DMS153 treated with DMSO at 0.1 percent for 48 hours (cell line): ENCODE measurements at regions not wholly inside any gene's neighbourhood (a gene's known extent, or its start where the extent isn't known, plus 50 kb on each side); places are given as distances from the start of the nearest gene placed in this dataset.

Experiments used
- DNase-seq: peaks from one replicate; lab custom pipeline; 2025; ENCODE audit not compliant: unreplicated experiment; lab: John Stamatoyannopoulos, UW

DNA sequence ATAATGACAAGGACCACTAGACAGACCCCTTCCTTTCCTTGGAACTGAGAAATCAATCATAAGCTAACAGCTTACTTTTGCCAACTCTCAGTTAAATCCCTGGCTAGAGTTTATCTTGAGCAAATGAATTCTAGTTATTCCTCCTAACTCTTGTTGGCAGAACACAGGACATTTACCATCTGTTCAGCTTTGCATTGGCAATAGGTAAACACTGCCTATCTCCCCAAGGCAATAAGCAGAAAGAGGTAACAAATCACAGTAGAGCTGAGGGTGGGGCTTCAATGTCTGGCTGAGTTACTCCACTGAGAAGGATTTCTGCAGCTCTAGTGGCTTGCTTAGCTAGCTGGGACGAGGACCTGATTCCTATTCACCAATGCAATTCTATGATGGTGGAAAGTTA is 503.3 kb upstream of the GRIA1 start:
- DNase-seq = no peak

DNA sequence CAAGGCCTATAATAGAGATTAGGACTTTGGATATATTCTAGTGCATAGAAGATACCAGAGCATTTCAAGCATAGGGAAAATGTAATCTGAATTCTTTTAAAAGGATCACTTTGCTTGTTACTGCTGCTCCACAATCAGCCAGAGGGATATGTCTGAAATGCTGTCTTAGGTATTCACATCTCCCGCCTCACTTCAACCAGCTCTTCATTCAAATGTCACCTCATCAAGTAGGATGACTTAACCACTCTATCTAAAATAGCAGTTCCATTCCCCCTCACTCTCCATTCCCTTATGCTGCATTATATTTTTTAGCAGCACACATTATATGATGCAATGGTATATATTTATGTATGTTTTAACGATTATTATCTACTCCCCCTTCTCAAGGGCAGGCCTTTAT is 500.3 kb upstream of the GRIA1 start:
- no peak for DNase-seq

DNA sequence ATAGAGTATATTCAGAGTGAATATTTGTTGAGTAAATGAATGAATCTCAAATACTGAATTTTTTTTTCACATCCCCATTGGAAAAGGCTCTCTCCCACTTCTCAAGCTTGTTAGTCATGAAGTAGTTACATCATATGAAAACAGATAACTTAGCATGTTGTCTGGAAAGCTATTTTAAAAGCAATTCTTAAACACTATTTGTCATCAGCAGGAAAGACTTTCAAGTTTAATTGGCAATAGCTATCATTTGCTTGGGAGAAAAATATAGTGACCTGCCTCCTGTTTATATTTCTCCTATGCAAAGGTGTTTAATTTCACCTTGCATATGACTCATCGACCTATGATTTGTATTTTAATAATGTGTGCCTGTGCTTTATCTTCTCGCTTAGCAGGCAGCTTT is 499.8 kb upstream of the GRIA1 start:
- DNase-seq = no peak

DNA sequence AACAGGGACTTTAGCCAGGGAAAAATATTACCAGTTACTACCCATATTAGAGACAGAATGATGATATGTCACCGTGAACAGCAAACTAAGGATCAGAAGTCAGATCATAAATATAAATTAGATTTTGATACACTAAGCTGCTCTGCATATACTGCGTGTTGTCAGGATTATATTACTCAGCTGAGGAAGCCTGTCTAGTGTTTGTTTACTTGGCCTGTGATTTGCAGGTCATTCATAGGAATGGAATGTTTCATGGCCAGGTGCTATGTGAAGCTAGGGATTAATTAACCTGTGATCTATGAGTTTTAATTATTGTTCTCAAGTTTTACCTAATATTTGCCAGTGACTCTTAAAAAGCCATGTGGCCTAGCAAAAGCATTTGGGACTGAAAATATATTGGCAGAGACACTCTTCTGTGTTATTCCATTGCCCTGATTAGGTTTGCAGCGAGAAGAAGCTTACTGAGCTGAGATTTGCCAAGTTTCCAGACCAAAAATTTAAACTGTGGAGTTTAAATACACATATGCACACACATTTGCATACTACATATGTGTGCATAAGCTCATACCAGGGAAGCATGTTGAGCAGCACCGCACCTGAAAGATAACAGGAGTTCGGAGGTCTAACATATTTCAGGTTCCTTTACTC is 496.3 kb upstream of the GRIA1 start:
- no peak for DNase-seq

DNA sequence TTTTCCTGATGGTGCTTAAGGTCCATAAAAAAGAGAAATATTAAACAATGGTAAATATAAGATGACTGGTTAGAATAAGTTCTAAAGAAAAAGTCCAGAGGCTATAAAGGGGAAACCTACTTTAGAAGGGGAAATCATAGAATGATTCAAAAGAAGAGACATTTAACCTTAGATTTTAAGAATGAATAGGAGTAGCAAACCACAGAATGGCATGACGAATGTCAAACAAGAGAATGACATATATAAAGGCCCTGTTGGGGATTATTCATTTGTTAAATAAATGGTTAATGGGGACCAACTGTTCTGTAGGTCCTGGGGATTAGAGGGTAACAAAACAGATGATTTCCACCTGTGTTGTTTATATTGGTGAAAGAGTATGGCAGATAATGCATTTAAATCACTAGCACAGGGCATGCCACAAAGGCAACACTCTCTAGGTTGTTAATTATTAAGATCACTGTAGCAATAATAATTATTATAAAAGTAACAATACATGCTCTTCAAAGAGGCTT is 495.2 kb upstream of the GRIA1 start:
- DNase-seq = no peak

DNA sequence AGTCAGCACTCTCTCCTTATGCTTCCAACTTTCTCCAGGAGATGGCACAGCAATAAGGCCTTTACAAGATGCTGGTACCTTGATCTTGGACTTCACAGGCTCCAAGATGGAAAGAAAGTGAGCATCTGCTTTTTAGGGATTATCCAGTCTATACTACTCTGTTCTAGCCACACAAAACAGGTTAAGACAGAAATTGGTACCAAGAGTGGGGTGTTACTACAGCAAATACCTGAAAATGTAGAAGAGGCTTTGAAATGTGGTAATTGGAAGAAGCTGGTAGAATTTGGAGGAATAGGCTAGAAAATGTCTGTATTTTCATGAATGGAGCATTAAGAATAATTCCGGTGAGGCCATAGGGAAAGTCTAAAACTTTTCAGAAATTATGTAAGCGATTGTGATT is 484.8 kb upstream of the GRIA1 start:
- DNase-seq = no peak

DNA sequence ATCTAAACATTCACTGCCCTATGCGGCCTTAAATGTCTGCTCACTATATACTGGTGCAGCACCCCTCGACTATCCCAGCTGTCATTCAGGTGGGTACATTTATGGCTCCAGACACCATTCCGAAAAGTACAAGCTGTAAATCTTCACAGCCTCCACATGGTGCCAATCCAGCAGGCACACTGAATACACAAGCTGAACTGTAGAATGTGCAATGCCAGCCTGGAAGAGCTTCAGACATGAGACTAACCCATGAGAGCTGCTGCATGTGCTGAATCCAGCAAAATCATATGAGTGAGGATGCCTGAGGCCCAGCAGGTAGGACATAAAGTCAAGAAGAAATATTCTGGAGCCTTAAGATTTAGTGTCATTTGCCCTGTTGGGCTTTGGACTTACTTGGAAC is 483.8 kb upstream of the GRIA1 start:
- no peak for DNase-seq

DNA sequence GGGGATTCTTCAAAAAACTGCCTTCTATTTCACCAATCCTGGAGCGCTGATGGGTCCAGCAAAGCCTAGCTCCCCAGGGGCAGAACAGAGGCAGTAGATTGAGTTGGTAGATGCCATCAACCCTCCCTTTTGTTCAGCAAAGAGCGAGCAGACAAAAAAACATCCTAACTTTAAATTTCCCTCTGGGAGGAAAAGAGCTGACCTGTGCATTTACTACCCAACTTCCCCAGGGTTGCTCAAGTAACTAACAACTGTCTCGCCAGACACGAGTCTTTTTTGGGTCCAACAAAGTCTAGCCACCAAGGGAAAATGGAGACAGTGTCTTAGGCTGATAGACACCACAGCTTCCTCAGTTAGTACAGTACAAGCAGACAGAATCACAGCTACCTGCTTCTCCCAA is 476.3 kb upstream of the GRIA1 start:
- no peak for DNase-seq

DNA sequence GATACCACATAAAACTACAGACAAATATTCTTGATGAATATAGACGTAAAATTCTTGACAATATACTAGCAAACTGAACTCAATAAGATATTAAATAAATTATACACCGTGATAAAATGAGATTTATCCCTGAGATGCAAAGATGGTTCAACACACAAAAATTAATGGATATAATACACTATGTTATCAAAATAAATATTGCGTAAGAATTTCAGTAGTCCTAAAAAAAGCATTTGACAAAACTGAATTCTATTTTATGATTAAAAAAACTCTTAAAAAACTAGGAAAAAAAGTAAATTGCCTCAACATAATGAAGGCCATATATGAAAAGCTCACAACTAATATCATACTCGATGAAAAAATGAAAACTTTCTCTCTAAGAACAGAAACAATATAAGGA is 472.3 kb upstream of the GRIA1 start:
- no peak for DNase-seq

DNA sequence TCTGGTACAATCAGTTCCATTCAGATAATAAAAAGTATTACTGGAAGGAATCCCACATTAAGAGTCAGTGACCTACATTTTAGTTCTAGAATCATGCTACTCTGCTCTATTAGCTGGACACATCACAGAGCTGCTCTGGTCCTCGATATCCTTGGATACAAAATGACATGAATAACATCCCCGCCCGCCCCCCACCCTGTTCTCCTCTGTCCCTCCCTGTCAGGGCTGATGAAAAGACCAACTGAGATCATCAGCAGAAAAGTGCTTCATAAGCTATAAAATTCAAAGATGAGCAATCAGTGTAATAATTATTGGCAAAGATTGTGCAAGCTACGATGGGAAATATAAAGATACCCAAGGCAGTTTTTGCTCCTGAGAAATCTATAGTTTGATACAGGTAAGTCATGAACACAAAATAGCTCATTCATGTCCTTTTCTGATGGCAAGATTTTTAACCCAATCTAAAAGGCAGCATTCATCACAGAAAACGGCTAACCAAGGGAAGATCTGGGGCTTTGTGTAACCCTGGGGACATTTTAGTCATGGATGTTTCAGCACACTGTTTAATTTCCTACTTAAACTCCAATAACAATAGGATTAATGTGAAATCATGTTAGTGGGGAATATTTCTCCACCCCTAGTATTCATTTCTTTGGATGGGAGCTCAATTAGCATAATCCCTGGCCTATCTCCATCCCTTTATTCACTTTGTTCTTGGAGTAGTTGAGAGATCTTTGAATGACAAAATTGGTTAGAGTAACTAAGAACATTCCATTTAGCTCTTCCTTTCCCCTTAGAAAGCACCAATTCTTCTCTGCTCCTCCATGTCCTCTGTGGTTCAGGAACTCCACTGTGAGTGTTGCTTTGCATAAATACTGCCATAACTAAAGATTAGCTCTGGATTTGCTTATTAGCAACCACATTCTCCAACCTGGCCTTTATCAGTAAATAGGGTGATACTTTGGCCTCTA is 459.4 kb upstream of the GRIA1 start:
- no peak for DNase-seq

DNA sequence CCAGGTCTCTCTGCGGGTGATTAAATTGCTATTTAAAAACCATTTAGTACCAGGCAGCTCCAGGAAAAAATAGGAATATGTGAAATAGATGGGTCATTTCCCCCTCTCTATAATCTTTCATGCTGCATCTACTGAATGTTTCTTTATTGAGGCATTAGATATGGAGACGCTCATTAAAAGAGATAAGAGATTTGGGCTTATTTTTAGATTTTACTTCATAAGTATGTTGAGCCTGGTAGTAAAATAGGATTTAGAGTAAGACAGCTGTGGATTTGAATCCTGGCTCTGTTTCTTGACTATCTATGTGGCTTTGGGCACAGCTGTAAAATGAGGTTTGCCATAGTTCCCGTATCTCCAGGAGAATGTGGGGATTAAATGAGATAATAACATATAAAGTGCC is 451.0 kb upstream of the GRIA1 start:
- no peak for DNase-seq

DNA sequence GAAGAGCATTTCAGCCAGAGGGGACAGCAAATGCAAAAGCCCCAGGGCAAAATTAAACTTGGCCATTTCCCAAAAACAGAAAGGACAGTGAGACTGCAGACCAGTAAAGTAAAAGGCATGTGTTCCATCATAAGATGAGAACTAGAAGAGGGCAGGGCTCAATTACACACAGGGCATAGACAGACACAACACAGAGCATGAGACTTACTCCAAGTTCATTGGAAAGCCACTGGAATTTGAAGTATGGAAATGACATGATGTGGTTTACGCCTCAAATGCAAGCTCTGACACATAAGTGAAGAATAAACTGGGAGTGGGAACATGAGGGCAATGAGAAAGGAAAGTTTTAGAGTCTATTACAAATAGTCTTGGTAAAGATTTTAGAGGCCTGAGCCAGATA is 446.6 kb upstream of the GRIA1 start:
- no peak for DNase-seq

DNA sequence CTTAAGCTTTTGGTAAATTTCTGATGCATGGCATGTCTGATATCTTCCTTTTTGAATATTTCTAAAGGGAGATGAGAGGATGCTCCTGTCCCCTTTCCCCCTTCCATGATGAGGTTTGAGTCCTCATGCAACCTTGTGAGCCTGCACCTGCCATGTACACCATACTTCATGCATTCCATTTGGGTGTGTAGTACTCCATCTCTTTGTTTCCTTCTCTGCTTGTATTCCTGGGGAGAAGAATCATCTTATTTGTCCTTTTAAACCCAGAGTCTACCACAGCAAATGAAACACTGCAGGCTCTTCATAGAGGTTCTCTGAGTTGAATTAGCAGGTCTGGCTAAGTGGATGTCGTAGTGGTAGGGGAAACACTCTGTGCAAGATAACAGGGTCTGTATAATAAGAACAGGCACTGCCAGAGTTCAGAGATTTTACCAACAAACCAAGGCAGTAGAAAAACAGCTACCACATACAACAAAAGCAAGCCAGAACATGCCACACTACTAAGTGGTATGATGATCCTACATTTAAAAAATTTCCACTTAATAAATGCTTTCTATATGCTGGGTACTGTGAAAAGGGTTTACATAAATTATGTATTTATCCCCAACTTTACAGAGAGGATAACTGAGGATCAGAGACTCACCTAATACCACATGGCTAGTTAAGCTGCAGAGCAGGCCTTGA is 439.8 kb upstream of the GRIA1 start:
- DNase-seq = no peak

DNA sequence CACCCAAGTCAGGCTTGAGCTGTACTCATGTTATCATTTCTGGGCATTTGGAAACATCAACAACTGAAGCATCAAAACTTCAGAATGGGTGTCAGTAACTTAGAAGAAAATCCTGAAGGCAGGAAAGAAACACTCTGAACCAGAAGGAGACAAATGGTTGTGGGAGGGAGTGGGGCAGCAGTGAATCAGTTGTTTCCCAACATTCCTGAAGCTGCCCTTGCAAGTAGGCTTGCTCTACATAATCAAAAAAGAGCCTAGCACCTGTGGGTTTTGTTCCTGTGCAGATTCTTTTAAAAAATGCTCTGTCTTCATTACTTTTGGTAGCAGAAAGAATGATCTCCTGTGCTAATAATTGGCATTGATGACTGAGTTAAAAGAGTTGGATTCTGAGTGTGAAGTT is 424.2 kb upstream of the GRIA1 start:
- no peak for DNase-seq

DNA sequence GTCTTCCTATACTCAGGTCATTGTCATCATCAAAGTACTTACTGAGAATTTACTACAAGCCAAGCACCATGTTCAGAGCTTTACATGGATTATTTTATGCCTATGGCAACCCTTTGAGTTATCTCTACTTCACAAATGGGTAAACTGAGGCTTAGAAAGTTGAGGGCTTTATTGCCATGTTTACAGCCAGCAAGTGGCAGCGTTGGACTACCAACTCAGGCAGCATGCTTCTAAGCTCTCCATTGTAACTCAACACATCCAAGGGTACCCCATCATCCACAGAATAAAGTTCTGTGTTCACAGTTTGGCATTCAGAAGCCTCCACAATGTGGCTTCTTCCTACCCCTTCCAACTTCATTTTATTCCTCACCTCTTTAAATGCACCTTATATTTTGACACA is 422.6 kb upstream of the GRIA1 start:
- DNase-seq = no peak

DNA sequence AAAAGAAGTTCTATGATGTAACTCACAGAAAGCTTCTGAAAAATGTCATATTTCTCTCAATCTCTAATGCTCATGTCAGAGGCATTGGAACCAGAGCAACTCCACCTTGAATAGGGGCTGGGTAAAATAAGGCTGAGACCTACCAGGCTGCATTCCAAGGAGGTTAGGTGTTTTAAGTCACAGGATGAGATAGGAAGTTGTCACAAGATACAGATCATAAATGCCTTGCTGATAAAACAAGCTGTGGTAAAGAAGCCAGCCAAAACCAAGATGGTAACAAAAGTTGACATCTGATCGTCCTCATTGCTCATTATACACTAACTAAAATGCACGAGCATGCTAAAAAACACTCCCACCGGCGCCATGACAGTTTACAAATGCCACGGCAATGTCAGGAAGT is 411.1 kb upstream of the GRIA1 start:
- no peak for DNase-seq

DNA sequence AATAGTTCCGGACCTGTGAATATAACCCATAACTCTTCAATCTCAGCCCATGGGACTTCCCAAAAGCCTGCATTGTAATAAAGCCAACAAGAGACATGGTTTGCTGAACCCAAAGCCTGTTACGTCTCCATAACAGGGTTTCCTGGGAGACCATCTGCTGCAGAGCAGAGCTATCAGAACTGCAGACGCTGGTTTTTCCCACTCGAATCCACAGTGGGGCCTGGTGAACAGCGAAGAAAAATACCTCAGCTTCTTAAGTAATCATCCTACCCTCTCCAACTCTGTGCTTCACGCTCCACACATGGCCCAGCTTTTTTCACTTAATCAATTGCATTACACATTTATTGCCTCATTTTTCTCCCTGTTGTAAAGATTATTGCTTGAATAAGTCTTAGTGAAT is 409.5 kb upstream of the GRIA1 start:
- no peak for DNase-seq

DNA sequence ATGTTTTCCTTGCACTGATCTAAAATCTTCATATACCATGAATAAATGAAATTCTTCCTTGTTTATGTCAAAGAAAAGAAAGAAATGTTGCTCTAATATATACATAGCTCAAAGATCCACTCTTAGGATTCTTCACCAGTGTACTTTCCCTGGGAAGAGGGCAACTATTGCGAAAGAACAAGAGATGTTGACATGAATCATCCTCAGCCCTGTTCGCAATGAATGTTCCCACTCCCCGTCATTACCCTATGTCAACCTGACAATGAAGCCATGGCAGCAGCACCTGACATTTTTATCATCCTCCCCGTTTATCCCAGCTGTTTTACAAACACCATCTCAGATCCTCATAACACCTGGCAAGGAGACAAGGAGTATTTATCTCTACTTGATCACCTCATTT is 409.1 kb upstream of the GRIA1 start:
- DNase-seq = no peak

DNA sequence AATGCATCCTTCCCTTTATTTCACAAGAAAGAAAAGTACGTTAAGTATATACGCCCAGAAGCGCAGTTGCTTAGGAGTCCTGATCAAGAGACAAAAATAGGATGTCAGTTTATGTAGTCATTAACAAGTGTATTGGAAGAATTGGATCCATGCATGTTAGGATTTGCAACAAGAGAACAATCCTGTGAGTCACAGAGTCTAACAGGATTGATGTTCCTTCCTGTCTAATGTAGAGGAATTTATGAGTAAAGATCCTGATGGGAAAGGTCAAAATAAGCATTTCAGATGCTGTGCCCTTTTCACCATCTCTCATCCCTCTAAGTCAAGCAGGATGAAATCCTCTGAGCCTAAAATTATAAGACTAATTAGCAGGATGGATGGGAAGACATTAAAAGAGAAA is 406.0 kb upstream of the GRIA1 start:
- DNase-seq = no peak

DNA sequence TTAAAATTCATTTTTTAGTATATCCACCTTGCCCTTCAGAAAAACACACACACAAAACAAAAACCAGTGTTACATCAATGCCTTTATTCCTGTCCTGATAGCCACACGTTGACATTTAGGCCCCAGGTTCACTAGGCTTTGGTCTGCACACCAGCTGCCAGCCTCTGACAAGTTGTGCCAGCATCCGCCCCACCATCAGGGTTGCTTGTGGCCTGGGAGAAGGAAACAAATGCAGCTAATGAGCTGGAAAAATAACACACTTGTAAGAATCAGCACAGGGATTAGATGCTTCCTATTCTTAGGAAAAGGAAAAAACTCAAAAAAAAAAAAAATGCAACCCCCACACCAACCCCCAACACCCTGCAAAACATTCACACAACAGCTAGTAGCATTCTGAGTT is 404.0 kb upstream of the GRIA1 start:
- no peak for DNase-seq

DNA sequence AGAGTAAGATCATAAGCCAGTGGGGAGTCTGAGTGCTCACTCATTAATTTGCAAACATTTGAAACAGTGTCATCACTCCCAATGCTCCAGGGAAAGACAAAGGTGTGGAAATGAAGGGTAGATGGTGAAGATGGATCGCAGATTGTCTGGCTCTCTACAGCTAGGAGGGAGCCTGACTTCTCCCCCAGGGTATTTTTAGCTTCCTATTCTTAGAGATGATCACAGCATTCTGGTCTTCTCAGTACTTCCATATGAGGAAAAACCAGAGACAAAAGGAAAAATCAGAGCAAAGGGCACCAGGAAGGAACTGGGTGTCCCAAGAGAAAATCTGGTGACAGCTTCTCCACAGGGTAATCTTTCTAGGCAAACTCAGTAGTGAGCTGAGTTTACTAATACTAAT is 401.9 kb upstream of the GRIA1 start:
- no peak for DNase-seq

DNA sequence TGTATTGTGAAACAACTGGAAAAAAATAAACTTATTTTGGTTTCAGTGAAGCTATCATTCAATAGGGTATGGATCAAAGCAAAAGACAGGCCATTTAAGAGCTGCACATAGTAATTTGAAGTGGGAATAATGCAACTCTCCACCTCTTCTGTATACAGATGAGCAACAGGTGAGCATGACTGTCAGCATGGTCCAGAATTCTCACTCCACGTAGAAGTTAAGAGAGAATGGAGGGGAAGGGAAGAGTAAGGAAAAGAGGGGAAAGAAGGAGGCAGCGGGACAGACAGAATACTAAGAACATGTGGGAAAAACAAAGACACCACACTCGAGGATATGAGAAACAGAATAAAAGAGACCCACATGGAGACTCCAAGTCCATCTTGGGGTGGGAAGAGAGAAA is 396.1 kb upstream of the GRIA1 start:
- no peak for DNase-seq
